ENCODE measurements at regions not wholly inside any gene's neighbourhood (a gene's known extent, or its start where the extent isn't known, plus 50 kb on each side); places are given as distances from the start of the nearest gene placed in this dataset.

- Histone ChIP-seq H3K36me3 (replicated peaks; ENCODE audit: insufficient read depth, low read length) (no peaks in the 10 kb centered on the region), H3K27me3 (replicated peaks; ENCODE audit: insufficient read depth, low read length) (no peaks in the 10 kb centered on the region), H4K20me1 (ENCODE audit: insufficient read depth, low read length) (no peaks in the 10 kb centered on the region), H3K79me2 (ENCODE audit: low read length) (no peaks in the 10 kb centered on the region), H3K9ac (ENCODE audit: low read length) (no peak overlapping the region), H3K4me3 (ENCODE audit: low read length) (peak overlapping the region; percentile 9), H3K9me2 (replicated peaks; ENCODE audit: insufficient read depth, low read length) (no peaks in the 10 kb centered on the region), H3K4me2 (ENCODE audit: low read depth, low read length) (peak overlapping the region; percentile 62), H2AFZ (ENCODE audit: low read length) (peak overlapping the region; percentile 6; the same call in 1 of the 2 replicates), H3K9me3 (replicated peaks; ENCODE audit: insufficient read depth, low read length) (no peaks in the 10 kb centered on the region), H3K4me1 (ENCODE audit: low read length) (peaks cover 17% of the 10 kb centered on the region), H3F3A (ENCODE audit: insufficient read depth, low read length) (peaks cover 16% of the 10 kb centered on the region), H3K27ac (ENCODE audit: low read length) (peak overlapping the region; percentile 16; the same call in 1 of the 2 replicates)
- TF ChIP-seq EZH2phosphoT487 (IDR thresholded peaks at IDR 0.05; ENCODE audit: low read length) (no peak), EZH2 (optimal IDR thresholded peaks at IDR 0.05; ENCODE audit: low read depth, low read length) (no peak)
- TF ChIP-seq, protein P1, sequence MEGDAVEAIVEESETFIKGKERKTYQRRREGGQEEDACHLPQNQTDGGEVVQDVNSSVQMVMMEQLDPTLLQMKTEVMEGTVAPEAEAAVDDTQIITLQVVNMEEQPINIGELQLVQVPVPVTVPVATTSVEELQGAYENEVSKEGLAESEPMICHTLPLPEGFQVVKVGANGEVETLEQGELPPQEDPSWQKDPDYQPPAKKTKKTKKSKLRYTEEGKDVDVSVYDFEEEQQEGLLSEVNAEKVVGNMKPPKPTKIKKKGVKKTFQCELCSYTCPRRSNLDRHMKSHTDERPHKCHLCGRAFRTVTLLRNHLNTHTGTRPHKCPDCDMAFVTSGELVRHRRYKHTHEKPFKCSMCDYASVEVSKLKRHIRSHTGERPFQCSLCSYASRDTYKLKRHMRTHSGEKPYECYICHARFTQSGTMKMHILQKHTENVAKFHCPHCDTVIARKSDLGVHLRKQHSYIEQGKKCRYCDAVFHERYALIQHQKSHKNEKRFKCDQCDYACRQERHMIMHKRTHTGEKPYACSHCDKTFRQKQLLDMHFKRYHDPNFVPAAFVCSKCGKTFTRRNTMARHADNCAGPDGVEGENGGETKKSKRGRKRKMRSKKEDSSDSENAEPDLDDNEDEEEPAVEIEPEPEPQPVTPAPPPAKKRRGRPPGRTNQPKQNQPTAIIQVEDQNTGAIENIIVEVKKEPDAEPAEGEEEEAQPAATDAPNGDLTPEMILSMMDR (IDR thresholded peaks at IDR 0.05; ENCODE audit: low read length): no peak
- DNase-seq: peak; percentile 85
These were observed 244.7 kb upstream of the TBL1XR1 start for GRCh38 chr3:177441813-177442646.

GRCh38 chr3:177443469-177443868 lies 246.2 kb upstream of the TBL1XR1 start:
- H3K4me2 ChIP-seq (ENCODE audit: low read depth, low read length): no peak overlapping the region

GRCh38 chr3:177444696-177445095 lies 247.4 kb upstream of the TBL1XR1 start:
- DNase-seq: no peak
- no peak overlapping the region for H3K4me3 ChIP-seq (ENCODE audit: low read length)
- no peak overlapping the region for H3K9ac ChIP-seq (ENCODE audit: low read length)
- no peak overlapping the region for H2AFZ ChIP-seq (ENCODE audit: low read length)
- H3F3A ChIP-seq (ENCODE audit: insufficient read depth, low read length): peaks cover 16% of the 10 kb centered on the region
- no peaks in the 10 kb centered on the region for H3K36me3 ChIP-seq (replicated peaks; ENCODE audit: insufficient read depth, low read length)
- TF ChIP-seq, protein P1 (IDR thresholded peaks at IDR 0.05; ENCODE audit: low read length): no peak
- TF ChIP-seq EZH2 (optimal IDR thresholded peaks at IDR 0.05; ENCODE audit: low read depth, low read length) (no peak), EZH2phosphoT487 (IDR thresholded peaks at IDR 0.05; ENCODE audit: low read length) (no peak)
- no peak overlapping the region for H3K4me2 ChIP-seq (ENCODE audit: low read depth, low read length)
- no peaks in the 10 kb centered on the region for H3K27me3 ChIP-seq (replicated peaks; ENCODE audit: insufficient read depth, low read length)
- no peaks in the 10 kb centered on the region for H3K79me2 ChIP-seq (ENCODE audit: low read length)
- no peaks in the 10 kb centered on the region for H3K9me3 ChIP-seq (replicated peaks; ENCODE audit: insufficient read depth, low read length)
- no peaks in the 10 kb centered on the region for H3K9me2 ChIP-seq (replicated peaks; ENCODE audit: insufficient read depth, low read length)
- H3K27ac ChIP-seq (ENCODE audit: low read length): no peak overlapping the region
- no peaks in the 10 kb centered on the region for H4K20me1 ChIP-seq (ENCODE audit: insufficient read depth, low read length)
- H3K4me1 ChIP-seq (ENCODE audit: low read length): peaks cover 17% of the 10 kb centered on the region

More at GRCh38 chr3:177443469-177443868, 246.2 kb upstream of the TBL1XR1 start:
- no peaks in the 10 kb centered on the region for H3K9me3 ChIP-seq (replicated peaks; ENCODE audit: insufficient read depth, low read length)
- H2AFZ ChIP-seq (ENCODE audit: low read length): no peak overlapping the region
- TF ChIP-seq EZH2 (optimal IDR thresholded peaks at IDR 0.05; ENCODE audit: low read depth, low read length) (no peak), EZH2phosphoT487 (IDR thresholded peaks at IDR 0.05; ENCODE audit: low read length) (no peak)
- TF ChIP-seq, protein P1 (IDR thresholded peaks at IDR 0.05; ENCODE audit: low read length): no peak
- H3K4me1 ChIP-seq (ENCODE audit: low read length): peaks cover 17% of the 10 kb centered on the region
- no peaks in the 10 kb centered on the region for H3K9me2 ChIP-seq (replicated peaks; ENCODE audit: insufficient read depth, low read length)
- no peaks in the 10 kb centered on the region for H3K79me2 ChIP-seq (ENCODE audit: low read length)
- no peaks in the 10 kb centered on the region for H3K27me3 ChIP-seq (replicated peaks; ENCODE audit: insufficient read depth, low read length)
- peaks cover 16% of the 10 kb centered on the region for H3F3A ChIP-seq (ENCODE audit: insufficient read depth, low read length)
- H3K27ac ChIP-seq (ENCODE audit: low read length): no peak overlapping the region
- H3K36me3 ChIP-seq (replicated peaks; ENCODE audit: insufficient read depth, low read length): no peaks in the 10 kb centered on the region
- DNase-seq: no peak
- H3K4me3 ChIP-seq (ENCODE audit: low read length): no peak overlapping the region
- H3K9ac ChIP-seq (ENCODE audit: low read length): no peak overlapping the region
- no peaks in the 10 kb centered on the region for H4K20me1 ChIP-seq (ENCODE audit: insufficient read depth, low read length)

Data from MM.1S (cell line).